ENCODE measurements at regions not wholly inside any gene's neighbourhood (a gene's known extent, or its start where the extent isn't known, plus 50 kb on each side); places are given as distances from the start of the nearest gene placed in this dataset.

DNA sequence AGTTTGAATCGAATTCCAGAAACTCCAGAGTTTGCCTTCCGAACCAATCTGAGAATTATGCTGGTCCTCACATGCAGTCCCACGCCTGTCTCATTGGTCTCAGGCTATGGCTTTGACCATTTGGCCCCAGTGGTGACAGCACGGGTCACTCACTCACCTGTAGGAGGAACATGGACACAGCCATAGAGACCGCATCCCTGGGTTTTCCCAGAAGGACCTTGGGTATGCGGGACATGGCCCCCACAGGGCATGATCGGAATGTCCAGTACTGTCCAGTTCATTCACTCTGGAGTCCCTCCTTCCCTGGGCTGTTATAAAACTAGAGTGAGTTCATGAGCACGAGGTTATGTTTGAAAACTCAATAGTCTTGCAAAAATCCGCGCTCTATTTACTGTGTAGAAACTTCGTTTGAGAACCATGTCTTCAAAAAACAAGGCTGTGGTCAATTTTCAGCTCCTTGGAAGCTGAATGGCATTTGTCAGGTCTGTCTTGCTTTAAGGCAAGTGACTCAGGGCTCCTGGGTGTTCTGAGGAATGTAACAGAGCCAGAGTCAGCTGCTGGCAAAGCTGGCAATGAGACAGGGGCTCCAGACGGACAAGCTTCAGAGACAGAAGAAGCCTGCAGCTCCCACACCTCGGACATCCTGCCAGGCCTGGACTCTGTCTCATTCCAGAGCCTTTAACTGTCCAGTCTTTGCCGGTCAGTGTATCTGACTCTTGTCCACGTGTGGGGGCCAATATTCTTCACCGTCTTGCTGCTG lies 86.7 kb upstream of the TMEM18 start:
- no peak overlapping the region for H3K4me2 ChIP-seq
- 33% methylated on average over 13 of the region's 16 CpGs for WGBS (ENCODE audit: low lambda C conversion rate)
- H3K36me3 ChIP-seq (replicated peaks in 1 of 2; ENCODE audit: control insufficient read depth in 1 of 2, insufficient read depth in 2 of 2, low read length in 1 of 2): no peaks in the 10 kb centered on the region
- no peak for DNase-seq
- H3K4me3 ChIP-seq (ENCODE audit: low read depth in 2 of 2, low read length in 1 of 2): no peak overlapping the region
- no peak overlapping the region for H3K9ac ChIP-seq
- H2AFZ ChIP-seq (ENCODE audit: low read depth): no peak overlapping the region
- H3K27me3 ChIP-seq (ENCODE audit: insufficient read depth): no peaks in the 10 kb centered on the region
- no peaks in the 10 kb centered on the region for H3F3A ChIP-seq (replicated peaks; ENCODE audit: insufficient read depth)
- H3K9me2 ChIP-seq: no peaks in the 10 kb centered on the region
- no peaks in the 10 kb centered on the region for H3K79me2 ChIP-seq (ENCODE audit: insufficient read depth)
- H3K4me1 ChIP-seq (ENCODE audit: control insufficient read depth in 1 of 2, insufficient read depth in 2 of 2, low read depth in 1 of 2, low read length in 1 of 2): peaks cover 0 to 23% of the 10 kb centered on the region in 2 experiments; a peak in 1 of 4 replicates
- H4K20me1 ChIP-seq (ENCODE audit: insufficient read depth): no peaks in the 10 kb centered on the region
- TF ChIP-seq SIN3A (IDR thresholded peaks at IDR 0.05; ENCODE audit: borderline replicate concordance, low read depth, low read length) (no peak), GABPA (IDR thresholded peaks at IDR 0.05; ENCODE audit: low read depth) (no peak), MAX (IDR thresholded peaks at IDR 0.05; ENCODE audit: low read depth) (no peak), TEAD4 (IDR thresholded peaks at IDR 0.05; ENCODE audit: borderline replicate concordance, insufficient read depth) (no peak), SMC3 (IDR thresholded peaks at IDR 0.05; ENCODE audit: low read depth, low read length) (no peak), FOSL2 (IDR thresholded peaks at IDR 0.05; ENCODE audit: borderline replicate concordance, low read depth) (no peak), RCOR1 (IDR thresholded peaks at IDR 0.05; ENCODE audit: low read length) (no peak), RAD21 (IDR thresholded peaks at IDR 0.05; ENCODE audit: low read length) (no peak), GATA2 (CRISPR knock-in tag; IDR thresholded peaks at IDR 0.05) (no peak), FOXJ3 (CRISPR knock-in tag; IDR thresholded peaks at IDR 0.05) (no peak), MEF2A (IDR thresholded peaks at IDR 0.05; ENCODE audit: borderline replicate concordance, low read depth) (no peak), TCF12 (IDR thresholded peaks at IDR 0.05) (no peak), TAF1 (IDR thresholded peaks at IDR 0.05; ENCODE audit: borderline replicate concordance, low read depth, low read length) (no peak)
- TF ChIP-seq, protein P1, sequence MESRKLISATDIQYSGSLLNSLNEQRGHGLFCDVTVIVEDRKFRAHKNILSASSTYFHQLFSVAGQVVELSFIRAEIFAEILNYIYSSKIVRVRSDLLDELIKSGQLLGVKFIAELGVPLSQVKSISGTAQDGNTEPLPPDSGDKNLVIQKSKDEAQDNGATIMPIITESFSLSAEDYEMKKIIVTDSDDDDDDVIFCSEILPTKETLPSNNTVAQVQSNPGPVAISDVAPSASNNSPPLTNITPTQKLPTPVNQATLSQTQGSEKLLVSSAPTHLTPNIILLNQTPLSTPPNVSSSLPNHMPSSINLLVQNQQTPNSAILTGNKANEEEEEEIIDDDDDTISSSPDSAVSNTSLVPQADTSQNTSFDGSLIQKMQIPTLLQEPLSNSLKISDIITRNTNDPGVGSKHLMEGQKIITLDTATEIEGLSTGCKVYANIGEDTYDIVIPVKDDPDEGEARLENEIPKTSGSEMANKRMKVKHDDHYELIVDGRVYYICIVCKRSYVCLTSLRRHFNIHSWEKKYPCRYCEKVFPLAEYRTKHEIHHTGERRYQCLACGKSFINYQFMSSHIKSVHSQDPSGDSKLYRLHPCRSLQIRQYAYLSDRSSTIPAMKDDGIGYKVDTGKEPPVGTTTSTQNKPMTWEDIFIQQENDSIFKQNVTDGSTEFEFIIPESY (IDR thresholded peaks at IDR 0.05; ENCODE audit: borderline replicate concordance, low read depth): no peak
- ChIA-PET POLR2A (no interaction called here), CTCF (no interaction called here)
- H3K27ac ChIP-seq (ENCODE audit: low read depth in 2 of 2, low read length in 1 of 2): no peak overlapping the region; a peak in 1 of 4 replicates
- no peaks in the 10 kb centered on the region for H3K9me3 ChIP-seq

GRCh38 chr2:762646-763045 lies 85.4 kb upstream of the TMEM18 start:
- no peaks in the 10 kb centered on the region for H3K36me3 ChIP-seq (replicated peaks in 1 of 2; ENCODE audit: control insufficient read depth in 1 of 2, insufficient read depth in 2 of 2, low read length in 1 of 2)
- POLR2A ChIA-PET: no interaction called here

More at GRCh38 chr2:762646-763045, 85.4 kb upstream of the TMEM18 start:
- TF ChIP-seq NFIC (IDR thresholded peaks at IDR 0.05; ENCODE audit: borderline replicate concordance) (no peak), RXRA (IDR thresholded peaks at IDR 0.05; ENCODE audit: borderline replicate concordance, low read depth) (no peak), TEAD4 (IDR thresholded peaks at IDR 0.05; ENCODE audit: borderline replicate concordance, insufficient read depth) (no peak)
- TF ChIP-seq, protein P2, sequence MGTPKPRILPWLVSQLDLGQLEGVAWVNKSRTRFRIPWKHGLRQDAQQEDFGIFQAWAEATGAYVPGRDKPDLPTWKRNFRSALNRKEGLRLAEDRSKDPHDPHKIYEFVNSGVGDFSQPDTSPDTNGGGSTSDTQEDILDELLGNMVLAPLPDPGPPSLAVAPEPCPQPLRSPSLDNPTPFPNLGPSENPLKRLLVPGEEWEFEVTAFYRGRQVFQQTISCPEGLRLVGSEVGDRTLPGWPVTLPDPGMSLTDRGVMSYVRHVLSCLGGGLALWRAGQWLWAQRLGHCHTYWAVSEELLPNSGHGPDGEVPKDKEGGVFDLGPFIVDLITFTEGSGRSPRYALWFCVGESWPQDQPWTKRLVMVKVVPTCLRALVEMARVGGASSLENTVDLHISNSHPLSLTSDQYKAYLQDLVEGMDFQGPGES (IDR thresholded peaks at IDR 0.05; ENCODE audit: low read depth, low read length): no peak
- Histone ChIP-seq H3F3A (replicated peaks; ENCODE audit: insufficient read depth) (no peaks in the 10 kb centered on the region), H3K27ac (ENCODE audit: low read depth in 2 of 2, low read length in 1 of 2) (no peak overlapping the region), H3K27me3 (ENCODE audit: insufficient read depth) (no peaks in the 10 kb centered on the region), H3K4me2 (no peak overlapping the region), H3K9me2 (no peaks in the 10 kb centered on the region), H2AFZ (ENCODE audit: low read depth) (no peak overlapping the region), H3K4me1 (ENCODE audit: control insufficient read depth in 1 of 2, insufficient read depth in 2 of 2, low read depth in 1 of 2, low read length in 1 of 2) (peaks cover 0 to 27% of the 10 kb centered on the region in 2 experiments; a peak in 1 of 4 replicates), H3K79me2 (ENCODE audit: insufficient read depth) (no peaks in the 10 kb centered on the region), H3K9me3 (no peaks in the 10 kb centered on the region), H4K20me1 (ENCODE audit: insufficient read depth) (no peaks in the 10 kb centered on the region), H3K4me3 (ENCODE audit: low read depth in 2 of 2, low read length in 1 of 2) (no peak overlapping the region), H3K9ac (no peak overlapping the region)
- CTCF ChIA-PET: interaction anchor here (1.1 kb wide), 1 partner anchor 13 kb away, joined by 3 read pairs; no protein-coding TSS in a partner anchor
- DNase-seq: no peak
- WGBS (ENCODE audit: low lambda C conversion rate): 36% methylated on average over 4 of the region's 4 CpGs
